ENCODE measurements at regions not wholly inside any gene's neighbourhood (a gene's known extent, or its start where the extent isn't known, plus 50 kb on each side); places are given as distances from the start of the nearest gene placed in this dataset.

DNA sequence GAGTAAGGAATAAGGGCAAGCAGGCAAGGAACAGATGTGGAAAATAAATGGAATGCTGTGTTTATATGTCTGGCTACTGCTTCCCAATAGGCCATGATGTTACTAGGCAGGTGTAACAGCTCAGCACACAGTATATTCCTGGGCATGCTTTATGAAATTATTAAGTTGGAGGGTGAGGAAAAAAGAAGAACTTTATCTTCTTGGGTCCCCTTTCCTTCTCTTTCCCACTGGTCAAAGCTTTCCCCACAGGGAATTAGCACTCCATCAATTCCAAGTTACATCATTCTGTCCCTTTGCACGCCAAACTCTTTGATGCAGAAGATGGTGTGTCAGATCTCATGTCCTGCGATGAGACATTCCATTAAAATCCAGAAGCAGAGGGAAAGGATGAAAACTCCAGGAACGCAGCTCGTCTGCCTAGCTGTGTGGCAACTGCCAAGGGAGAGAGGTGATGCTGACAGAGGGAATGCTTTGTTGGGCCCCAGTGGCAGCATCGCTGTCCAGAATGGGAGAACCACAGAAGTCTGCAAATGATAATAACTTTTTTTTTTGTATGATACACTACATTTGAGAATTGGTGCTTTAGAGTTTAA, 447.3 kb upstream of the ARRDC3 start:
- no TSS peak for BruUV-seq (replicated peaks)
- in situ Hi-C loops (cut with HindIII; ENCODE audit: low pct_unique_long_range_greater_than_20kb, low sequenced_read_pairs) (no loop called here), intact Hi-C loops (cut with micrococcal nuclease; ENCODE audit: unreplicated experiment) (no loop called here)
- TF ChIP-seq, protein P1, sequence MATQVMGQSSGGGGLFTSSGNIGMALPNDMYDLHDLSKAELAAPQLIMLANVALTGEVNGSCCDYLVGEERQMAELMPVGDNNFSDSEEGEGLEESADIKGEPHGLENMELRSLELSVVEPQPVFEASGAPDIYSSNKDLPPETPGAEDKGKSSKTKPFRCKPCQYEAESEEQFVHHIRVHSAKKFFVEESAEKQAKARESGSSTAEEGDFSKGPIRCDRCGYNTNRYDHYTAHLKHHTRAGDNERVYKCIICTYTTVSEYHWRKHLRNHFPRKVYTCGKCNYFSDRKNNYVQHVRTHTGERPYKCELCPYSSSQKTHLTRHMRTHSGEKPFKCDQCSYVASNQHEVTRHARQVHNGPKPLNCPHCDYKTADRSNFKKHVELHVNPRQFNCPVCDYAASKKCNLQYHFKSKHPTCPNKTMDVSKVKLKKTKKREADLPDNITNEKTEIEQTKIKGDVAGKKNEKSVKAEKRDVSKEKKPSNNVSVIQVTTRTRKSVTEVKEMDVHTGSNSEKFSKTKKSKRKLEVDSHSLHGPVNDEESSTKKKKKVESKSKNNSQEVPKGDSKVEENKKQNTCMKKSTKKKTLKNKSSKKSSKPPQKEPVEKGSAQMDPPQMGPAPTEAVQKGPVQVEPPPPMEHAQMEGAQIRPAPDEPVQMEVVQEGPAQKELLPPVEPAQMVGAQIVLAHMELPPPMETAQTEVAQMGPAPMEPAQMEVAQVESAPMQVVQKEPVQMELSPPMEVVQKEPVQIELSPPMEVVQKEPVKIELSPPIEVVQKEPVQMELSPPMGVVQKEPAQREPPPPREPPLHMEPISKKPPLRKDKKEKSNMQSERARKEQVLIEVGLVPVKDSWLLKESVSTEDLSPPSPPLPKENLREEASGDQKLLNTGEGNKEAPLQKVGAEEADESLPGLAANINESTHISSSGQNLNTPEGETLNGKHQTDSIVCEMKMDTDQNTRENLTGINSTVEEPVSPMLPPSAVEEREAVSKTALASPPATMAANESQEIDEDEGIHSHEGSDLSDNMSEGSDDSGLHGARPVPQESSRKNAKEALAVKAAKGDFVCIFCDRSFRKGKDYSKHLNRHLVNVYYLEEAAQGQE (IDR thresholded peaks at IDR 0.05; ENCODE audit: insufficient read depth in 1 of 2, low read depth in 2 of 2, low read length in 1 of 2): no peak
- TF ChIP-seq, protein P2, sequence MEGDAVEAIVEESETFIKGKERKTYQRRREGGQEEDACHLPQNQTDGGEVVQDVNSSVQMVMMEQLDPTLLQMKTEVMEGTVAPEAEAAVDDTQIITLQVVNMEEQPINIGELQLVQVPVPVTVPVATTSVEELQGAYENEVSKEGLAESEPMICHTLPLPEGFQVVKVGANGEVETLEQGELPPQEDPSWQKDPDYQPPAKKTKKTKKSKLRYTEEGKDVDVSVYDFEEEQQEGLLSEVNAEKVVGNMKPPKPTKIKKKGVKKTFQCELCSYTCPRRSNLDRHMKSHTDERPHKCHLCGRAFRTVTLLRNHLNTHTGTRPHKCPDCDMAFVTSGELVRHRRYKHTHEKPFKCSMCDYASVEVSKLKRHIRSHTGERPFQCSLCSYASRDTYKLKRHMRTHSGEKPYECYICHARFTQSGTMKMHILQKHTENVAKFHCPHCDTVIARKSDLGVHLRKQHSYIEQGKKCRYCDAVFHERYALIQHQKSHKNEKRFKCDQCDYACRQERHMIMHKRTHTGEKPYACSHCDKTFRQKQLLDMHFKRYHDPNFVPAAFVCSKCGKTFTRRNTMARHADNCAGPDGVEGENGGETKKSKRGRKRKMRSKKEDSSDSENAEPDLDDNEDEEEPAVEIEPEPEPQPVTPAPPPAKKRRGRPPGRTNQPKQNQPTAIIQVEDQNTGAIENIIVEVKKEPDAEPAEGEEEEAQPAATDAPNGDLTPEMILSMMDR (IDR thresholded peaks at IDR 0.05): no peak
- no peak for TF ChIP-seq POLR2AphosphoS5 (IDR thresholded peaks at IDR 0.05; ENCODE audit: low read depth, low read length)
- no peak for TF ChIP-seq SIN3A (IDR thresholded peaks at IDR 0.05; ENCODE audit: borderline replicate concordance, insufficient read depth, low read depth, low read length)
- no peak for TF ChIP-seq TCF7L2 (IDR thresholded peaks at IDR 0.05; ENCODE audit: low read depth, low read length)
- Histone ChIP-seq H3K27ac (ENCODE audit: low read length) (no peak overlapping the region), H3K27me3 (ENCODE audit: control insufficient read depth, insufficient read depth, low read length) (no peaks in the 10 kb centered on the region), H3K36me3 (ENCODE audit: control insufficient read depth, insufficient read depth, low read length) (no peaks in the 10 kb centered on the region), H3K4me1 (ENCODE audit: control insufficient read depth, insufficient read depth, low read length) (no peaks in the 10 kb centered on the region), H3K9me3 (ENCODE audit: control insufficient read depth, insufficient read depth, low read depth, low read length) (no peaks in the 10 kb centered on the region), H3K4me3 (ENCODE audit: low read depth in 2 of 2, low read length in 2 of 2) (no peak overlapping the region)
- no peak for ATAC-seq
- CTCF ChIA-PET: no interaction called here
- DNase-seq (ENCODE audit: low read depth, low spot score): no peak
- POLR2A ChIA-PET: no interaction called here

DNA sequence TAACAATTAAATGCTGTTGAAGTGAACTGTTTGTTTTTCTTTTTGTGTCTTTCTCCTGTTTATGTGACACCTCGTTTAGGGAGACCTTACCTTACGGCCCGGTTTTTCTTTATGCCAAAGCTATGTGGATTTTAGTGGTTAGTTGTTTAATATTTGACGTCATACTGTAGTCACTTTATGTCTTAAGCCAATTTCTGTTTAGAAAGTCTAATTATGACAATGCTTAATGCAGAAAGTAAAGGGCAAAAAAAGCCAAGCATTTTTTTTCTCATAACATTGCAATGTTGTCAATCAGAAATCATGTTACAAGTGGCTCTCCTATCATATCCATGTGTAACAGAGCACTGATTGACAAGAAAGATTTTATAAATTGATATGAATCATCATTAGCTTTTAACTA, 442.5 kb upstream of the ARRDC3 start:
- Histone ChIP-seq H3K27me3 (ENCODE audit: control insufficient read depth, insufficient read depth, low read length) (no peaks in the 10 kb centered on the region), H3K4me1 (ENCODE audit: control insufficient read depth, insufficient read depth, low read length) (no peaks in the 10 kb centered on the region), H3K4me3 (ENCODE audit: low read depth in 2 of 2, low read length in 2 of 2) (no peak overlapping the region), H3K9me3 (ENCODE audit: control insufficient read depth, insufficient read depth, low read depth, low read length) (no peaks in the 10 kb centered on the region), H3K27ac (ENCODE audit: low read length) (peak overlapping the region; percentile 29; the same call in 1 of the 2 replicates), H3K36me3 (ENCODE audit: control insufficient read depth, insufficient read depth, low read length) (no peaks in the 10 kb centered on the region)
- POLR2A ChIA-PET: no interaction called here
- no peak for ATAC-seq
- no peak for DNase-seq (ENCODE audit: low read depth, low spot score)
- TF ChIP-seq POLR2AphosphoS5 (IDR thresholded peaks at IDR 0.05; ENCODE audit: low read depth, low read length) (no peak), SIN3A (IDR thresholded peaks at IDR 0.05; ENCODE audit: borderline replicate concordance, insufficient read depth, low read depth, low read length) (no peak), TCF7L2 (IDR thresholded peaks at IDR 0.05; ENCODE audit: low read depth, low read length) (no peak)
- TF ChIP-seq, protein P2 (IDR thresholded peaks at IDR 0.05): no peak
- TF ChIP-seq, protein P1 (IDR thresholded peaks at IDR 0.05; ENCODE audit: insufficient read depth in 1 of 2, low read depth in 2 of 2, low read length in 1 of 2): no peak
- in situ Hi-C loops (cut with HindIII; ENCODE audit: low pct_unique_long_range_greater_than_20kb, low sequenced_read_pairs) (no loop called here), intact Hi-C loops (cut with micrococcal nuclease; ENCODE audit: unreplicated experiment) (no loop called here)
- BruUV-seq (replicated peaks): no TSS peak
- CTCF ChIA-PET: no interaction called here
